ENCODE measurements at regions not wholly inside any gene's neighbourhood (a gene's known extent, or its start where the extent isn't known, plus 50 kb on each side); places are given as distances from the start of the nearest gene placed in this dataset.

GRCh38 chr3:161866176-161866575, 369.6 kb downstream of the OTOL1 start:
- TF ChIP-seq CTCF (IDR thresholded peaks at IDR 0.05) (no peak), POLR2A (IDR thresholded peaks at IDR 0.05) (no peak)
